K562 (cell line): ENCODE measurements at regions not wholly inside any gene's neighbourhood (a gene's known extent, or its start where the extent isn't known, plus 50 kb on each side); places are given as distances from the start of the nearest gene placed in this dataset.
A peak's percentile ranks its signal among the peaks of the same experiment; 100 is the strongest.

Experiments
- ATAC-seq: fragments of 200-7000 bp; cut with Tn5 transposase; 3 replicates; pipeline ENCODE4 v1.9.1; 2020; ENCODE audit warnings: moderate library complexity
- BruUV-seq: library from RNA; stranded (reverse); fragments of 400-500 nt; replicated peaks from 2 replicates; lab custom pipeline; 2021; lab: Mats Ljungman, UMichigan
- CTCF ChIA-PET: fragments of 300-600 bp; formaldehyde crosslinking; extraction: SDS; loops from one replicate; lab custom pipeline; 2021; ENCODE audit warnings: low intra/inter-chr PET ratio; lab: Yijun Ruan, JAX
- POLR2A ChIA-PET: fragments of 300-600, 350-650 bp; sonication (Branson Sonifier 250); formaldehyde crosslinking; extraction: SDS; loops from one replicate; lab custom pipeline; 2021; ENCODE audit warnings: antibody characterized with exemption, inconsistent platforms; lab: Yijun Ruan, JAX
- DNase-seq, 4 experiments: peaks; one replicate each; pipeline versions ENCODE4 v3.0.0 to v3.0.0-alpha.2; 2011 to 2018; ENCODE audit warnings: low spot score in 3 of 4, mixed read lengths in 3 of 4; ENCODE audit errors: extremely low read depth in 1 of 4
- FAIRE-seq: peaks from 2 replicates; lab custom pipeline; 2011; peaks lifted over from hg19 to GRCh38; lab: Jason Lieb, UNC
- H2AFZ ChIP-seq: 2 replicates; pipeline ENCODE4 v1.6.0; 2011; ENCODE audit warnings: low read depth, low read length, control low read depth, inconsistent platforms
- H3K27ac ChIP-seq: fragments of 200-600 bp; 3 replicates; pipeline ENCODE4 v1.8.0; 2011; ENCODE audit warnings: low read depth, mild to moderate bottlenecking, control low read depth, inconsistent platforms, low read length, moderate library complexity, mixed read lengths; ENCODE audit errors: extremely low read depth
- H3K27me3 ChIP-seq, 2 experiments: fragments of 300-600 bp in 1 of 2; 2 replicates in 1 of 2; 3 replicates in 1 of 2; pipeline versions ENCODE4 v1.6.0 to v1.8.0; 2011; ENCODE audit warnings: inconsistent platforms in 2 of 2, low read length in 2 of 2, mild to moderate bottlenecking in 1 of 2, mixed read lengths in 1 of 2, moderate library complexity in 1 of 2; ENCODE audit not compliant: control insufficient read depth in 2 of 2, insufficient read depth in 2 of 2
- H3K36me3 ChIP-seq: fragments of 300-600 bp; 3 replicates; pipeline ENCODE4 v1.8.0; 2011; ENCODE audit warnings: mild to moderate bottlenecking, low read length, inconsistent platforms; ENCODE audit not compliant: control insufficient read depth, insufficient read depth
- H3K4me1 ChIP-seq, 2 experiments: fragments of 200-600 bp in 1 of 2; replicated peaks in 1 of 2; 2 replicates in 1 of 2; 3 replicates in 1 of 2; pipeline versions ENCODE4 v1.5.1 to v1.8.0; 2011; ENCODE audit warnings: inconsistent platforms in 2 of 2, low read length in 2 of 2, mild to moderate bottlenecking in 1 of 2, mixed read lengths in 1 of 2, moderate library complexity in 1 of 2; ENCODE audit not compliant: control insufficient read depth in 2 of 2, insufficient read depth in 2 of 2
- H3K4me2 ChIP-seq: 2 replicates; pipeline ENCODE4 v1.6.1; 2011; ENCODE audit warnings: low read length, control low read depth, inconsistent platforms, mixed read lengths; ENCODE audit not compliant: insufficient read depth
- H3K4me3 ChIP-seq: fragments of 200-600 bp; sonication (generic), shearing (Covaris generic); 2 replicates; pipeline ENCODE4 v1.5.1; 2016; ENCODE audit warnings: control low read depth, inconsistent platforms
- H3K79me2 ChIP-seq: fragments of 200-600 bp; 3 replicates; pipeline ENCODE4 v1.8.0; 2011; ENCODE audit warnings: low read length, inconsistent platforms; ENCODE audit not compliant: control insufficient read depth, insufficient read depth
- H3K9ac ChIP-seq, 2 experiments: 2 replicates each; pipeline versions ENCODE4 v1.6.0 to v1.6.1; 2011; ENCODE audit warnings: low read depth in 2 of 2, low read length in 2 of 2, control low read depth in 1 of 2, inconsistent platforms in 1 of 2, mild to moderate bottlenecking in 1 of 2, mixed read lengths in 1 of 2; ENCODE audit not compliant: insufficient read depth in 1 of 2
- H3K9me1 ChIP-seq: one replicate; pipeline ENCODE4 v1.6.0; 2011; ENCODE audit warnings: inconsistent platforms, mild to moderate bottlenecking, low read length, moderate library complexity; ENCODE audit not compliant: control insufficient read depth, insufficient read depth
- H3K9me3 ChIP-seq: replicated peaks from 2 replicates; pipeline ENCODE4 v1.5.1; 2011; ENCODE audit warnings: low read depth, low read length, inconsistent platforms; ENCODE audit not compliant: control insufficient read depth, insufficient read depth
- H4K20me1 ChIP-seq: replicated peaks from 2 replicates; pipeline ENCODE4 v1.6.1; 2011; ENCODE audit warnings: low read length, inconsistent platforms, mixed read lengths; ENCODE audit not compliant: control insufficient read depth, insufficient read depth
- ZFP36 ChIP-seq: fragments of 150-350 bp; IDR thresholded peaks from 2 replicates; pipeline ENCODE4 v1.6.1; 2018; ENCODE audit warnings: low read length, low read depth; ENCODE audit not compliant: partially characterized antibody
- ZFX ChIP-seq: sonication (generic); formaldehyde crosslinking; IDR thresholded peaks from 2 replicates; pipeline ENCODE4 v1.8.0; 2022; ENCODE audit warnings: mild to moderate bottlenecking, missing genetic modification reagents, moderate library complexity
- in situ Hi-C: fragments of 300-500 bp; cut with MboI; formaldehyde crosslinking; loops from 4 replicates; pipeline ENCODE4 v1.15.0; 2018; ENCODE audit warnings: inconsistent platforms, mixed read lengths
- intact Hi-C: fragments of 100-400 bp; cut with micrococcal nuclease; formaldehyde crosslinking; loops from 2 replicates; pipeline ENCODE4 v1.14.2; 2022
- TF ChIP-seq, protein P1 (sequence below): sonication (generic); formaldehyde crosslinking; IDR thresholded peaks from 2 replicates; pipeline ENCODE4 v1.9.0; 2022; ENCODE audit warnings: mild to moderate bottlenecking, missing genetic modification reagents
- TF ChIP-seq, protein P2 (sequence below): sonication (generic); formaldehyde crosslinking; IDR thresholded peaks from 2 replicates; pipeline ENCODE4 v1.5.0; 2020; ENCODE audit warnings: missing genetic modification reagents

DNA sequence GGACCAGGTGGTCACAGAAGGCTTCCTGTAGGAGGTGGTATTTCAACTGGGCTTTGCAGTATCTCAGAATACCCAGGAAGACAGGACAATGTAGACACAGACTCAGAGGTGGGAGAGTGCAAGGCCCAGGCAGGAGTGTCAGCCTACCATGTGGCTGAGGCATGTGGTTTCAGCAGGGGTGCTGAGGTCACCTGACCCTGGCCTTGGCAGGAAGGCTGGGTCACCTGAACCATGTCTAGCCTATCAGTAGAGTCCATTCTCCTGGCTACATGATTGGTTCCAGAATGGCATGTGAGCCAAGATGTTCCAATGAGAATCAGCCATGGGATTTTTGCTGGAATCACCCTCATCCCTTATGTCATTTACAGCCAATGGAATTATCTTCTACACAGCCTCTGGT, 169.4 kb downstream of the ACTL8 start:
- ATAC-seq (no peak), DNase-seq (peak in 1 of 4 experiments; percentile 17), FAIRE-seq (no peak)
- in situ Hi-C loops, result loop anchor here (10.0 kb wide), 1 partner anchor 180 kb away; the partner anchor contains the start of gene IGSF21
- Histone ChIP-seq H3K4me3 (no peak overlapping the region), H3K36me3 (no peaks in the 10 kb centered on the region), H3K9me3 (no peaks in the 10 kb centered on the region), H3K79me2 (no peaks in the 10 kb centered on the region), H3K9me1 (peaks cover 3% of the 10 kb centered on the region), H4K20me1 (peaks cover 7% of the 10 kb centered on the region), H3K9ac (no peak overlapping the region), H3K27me3 (no peaks in the 10 kb centered on the region; a peak in 1 of 5 replicates), H3K27ac (no peak overlapping the region), H3K4me2 (no peak overlapping the region), H2AFZ (no peak overlapping the region), H3K4me1 (no peaks in the 10 kb centered on the region)
- TF ChIP-seq, protein P1, sequence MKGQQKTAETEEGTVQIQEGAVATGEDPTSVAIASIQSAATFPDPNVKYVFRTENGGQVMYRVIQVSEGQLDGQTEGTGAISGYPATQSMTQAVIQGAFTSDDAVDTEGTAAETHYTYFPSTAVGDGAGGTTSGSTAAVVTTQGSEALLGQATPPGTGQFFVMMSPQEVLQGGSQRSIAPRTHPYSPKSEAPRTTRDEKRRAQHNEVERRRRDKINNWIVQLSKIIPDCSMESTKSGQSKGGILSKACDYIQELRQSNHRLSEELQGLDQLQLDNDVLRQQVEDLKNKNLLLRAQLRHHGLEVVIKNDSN, result 0 out of 2 replicates have a peak, but pooled peaks have one; percentile 9
- TF ChIP-seq, protein P2, sequence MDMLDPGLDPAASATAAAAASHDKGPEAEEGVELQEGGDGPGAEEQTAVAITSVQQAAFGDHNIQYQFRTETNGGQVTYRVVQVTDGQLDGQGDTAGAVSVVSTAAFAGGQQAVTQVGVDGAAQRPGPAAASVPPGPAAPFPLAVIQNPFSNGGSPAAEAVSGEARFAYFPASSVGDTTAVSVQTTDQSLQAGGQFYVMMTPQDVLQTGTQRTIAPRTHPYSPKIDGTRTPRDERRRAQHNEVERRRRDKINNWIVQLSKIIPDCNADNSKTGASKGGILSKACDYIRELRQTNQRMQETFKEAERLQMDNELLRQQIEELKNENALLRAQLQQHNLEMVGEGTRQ (CRISPR knock-in tag), result peak; percentile 41
- TF ChIP-seq ZFP36 (peak; percentile 24), ZFX (CRISPR knock-in tag) (no peak)
- ChIA-PET CTCF (no interaction called here), POLR2A (interaction anchor here (1.4 kb wide), 1 partner anchor 10 kb away, joined by 3 read pairs; no protein-coding TSS in a partner anchor)
- BruUV-seq, result no TSS peak
- intact Hi-C loops, result loop anchor here (5.0 kb wide), 2 partner anchors 262 to 378 kb away; no protein-coding TSS in a partner anchor
